ENCODE measurements at regions not wholly inside any gene's neighbourhood (a gene's known extent, or its start where the extent isn't known, plus 50 kb on each side); places are given as distances from the start of the nearest gene placed in this dataset.
A peak's percentile ranks its signal among the peaks of the same experiment; 100 is the strongest.

DNA sequence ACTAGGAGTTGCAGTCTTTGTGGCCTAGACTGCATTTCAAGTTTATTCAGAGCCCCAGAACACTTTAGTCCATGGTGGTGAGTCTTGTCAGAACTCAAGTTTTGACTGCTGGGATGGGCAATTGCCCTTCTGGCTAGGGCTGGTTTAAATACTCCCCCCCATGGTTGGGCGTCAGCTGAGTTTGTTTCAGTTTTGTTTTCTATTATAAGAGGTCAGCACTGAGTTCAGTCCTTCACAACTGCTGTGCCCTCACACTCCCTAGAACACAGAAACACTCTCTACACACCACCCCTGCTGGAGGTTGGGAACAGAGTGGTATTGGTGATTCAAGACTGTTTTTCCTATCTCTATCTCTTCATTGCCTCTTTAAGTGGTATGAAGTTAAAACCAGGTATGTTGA lies 217.0 kb downstream of the GUCY2F start:
- Histone ChIP-seq H3K4me3 (replicated peaks; ENCODE audit: insufficient read depth, low read length) (no peak overlapping the region), H3K27ac (replicated peaks) (no peak overlapping the region), H3K27me3 (ENCODE audit: insufficient read depth, poor library complexity, severe bottlenecking) (no peaks in the 10 kb centered on the region)
- TF ChIP-seq, protein P1, sequence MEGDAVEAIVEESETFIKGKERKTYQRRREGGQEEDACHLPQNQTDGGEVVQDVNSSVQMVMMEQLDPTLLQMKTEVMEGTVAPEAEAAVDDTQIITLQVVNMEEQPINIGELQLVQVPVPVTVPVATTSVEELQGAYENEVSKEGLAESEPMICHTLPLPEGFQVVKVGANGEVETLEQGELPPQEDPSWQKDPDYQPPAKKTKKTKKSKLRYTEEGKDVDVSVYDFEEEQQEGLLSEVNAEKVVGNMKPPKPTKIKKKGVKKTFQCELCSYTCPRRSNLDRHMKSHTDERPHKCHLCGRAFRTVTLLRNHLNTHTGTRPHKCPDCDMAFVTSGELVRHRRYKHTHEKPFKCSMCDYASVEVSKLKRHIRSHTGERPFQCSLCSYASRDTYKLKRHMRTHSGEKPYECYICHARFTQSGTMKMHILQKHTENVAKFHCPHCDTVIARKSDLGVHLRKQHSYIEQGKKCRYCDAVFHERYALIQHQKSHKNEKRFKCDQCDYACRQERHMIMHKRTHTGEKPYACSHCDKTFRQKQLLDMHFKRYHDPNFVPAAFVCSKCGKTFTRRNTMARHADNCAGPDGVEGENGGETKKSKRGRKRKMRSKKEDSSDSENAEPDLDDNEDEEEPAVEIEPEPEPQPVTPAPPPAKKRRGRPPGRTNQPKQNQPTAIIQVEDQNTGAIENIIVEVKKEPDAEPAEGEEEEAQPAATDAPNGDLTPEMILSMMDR (IDR thresholded peaks at IDR 0.05; ENCODE audit: insufficient read depth, low read length): no peak
- TF ChIP-seq POLR2AphosphoS5 (IDR thresholded peaks at IDR 0.05; ENCODE audit: low read depth): no peak
- no peak for TF ChIP-seq SPI1 (IDR thresholded peaks at IDR 0.05; ENCODE audit: borderline replicate concordance, low read depth)
- TF ChIP-seq, protein P2, sequence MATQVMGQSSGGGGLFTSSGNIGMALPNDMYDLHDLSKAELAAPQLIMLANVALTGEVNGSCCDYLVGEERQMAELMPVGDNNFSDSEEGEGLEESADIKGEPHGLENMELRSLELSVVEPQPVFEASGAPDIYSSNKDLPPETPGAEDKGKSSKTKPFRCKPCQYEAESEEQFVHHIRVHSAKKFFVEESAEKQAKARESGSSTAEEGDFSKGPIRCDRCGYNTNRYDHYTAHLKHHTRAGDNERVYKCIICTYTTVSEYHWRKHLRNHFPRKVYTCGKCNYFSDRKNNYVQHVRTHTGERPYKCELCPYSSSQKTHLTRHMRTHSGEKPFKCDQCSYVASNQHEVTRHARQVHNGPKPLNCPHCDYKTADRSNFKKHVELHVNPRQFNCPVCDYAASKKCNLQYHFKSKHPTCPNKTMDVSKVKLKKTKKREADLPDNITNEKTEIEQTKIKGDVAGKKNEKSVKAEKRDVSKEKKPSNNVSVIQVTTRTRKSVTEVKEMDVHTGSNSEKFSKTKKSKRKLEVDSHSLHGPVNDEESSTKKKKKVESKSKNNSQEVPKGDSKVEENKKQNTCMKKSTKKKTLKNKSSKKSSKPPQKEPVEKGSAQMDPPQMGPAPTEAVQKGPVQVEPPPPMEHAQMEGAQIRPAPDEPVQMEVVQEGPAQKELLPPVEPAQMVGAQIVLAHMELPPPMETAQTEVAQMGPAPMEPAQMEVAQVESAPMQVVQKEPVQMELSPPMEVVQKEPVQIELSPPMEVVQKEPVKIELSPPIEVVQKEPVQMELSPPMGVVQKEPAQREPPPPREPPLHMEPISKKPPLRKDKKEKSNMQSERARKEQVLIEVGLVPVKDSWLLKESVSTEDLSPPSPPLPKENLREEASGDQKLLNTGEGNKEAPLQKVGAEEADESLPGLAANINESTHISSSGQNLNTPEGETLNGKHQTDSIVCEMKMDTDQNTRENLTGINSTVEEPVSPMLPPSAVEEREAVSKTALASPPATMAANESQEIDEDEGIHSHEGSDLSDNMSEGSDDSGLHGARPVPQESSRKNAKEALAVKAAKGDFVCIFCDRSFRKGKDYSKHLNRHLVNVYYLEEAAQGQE (IDR thresholded peaks at IDR 0.05; ENCODE audit: insufficient replicate concordance, low read depth): no peak
- no peak for TF ChIP-seq GABPA (IDR thresholded peaks at IDR 0.05; ENCODE audit: low read depth)
- DNase-seq (ENCODE audit: low read depth in 1 of 2, low spot score in 1 of 2): no peak

DNA sequence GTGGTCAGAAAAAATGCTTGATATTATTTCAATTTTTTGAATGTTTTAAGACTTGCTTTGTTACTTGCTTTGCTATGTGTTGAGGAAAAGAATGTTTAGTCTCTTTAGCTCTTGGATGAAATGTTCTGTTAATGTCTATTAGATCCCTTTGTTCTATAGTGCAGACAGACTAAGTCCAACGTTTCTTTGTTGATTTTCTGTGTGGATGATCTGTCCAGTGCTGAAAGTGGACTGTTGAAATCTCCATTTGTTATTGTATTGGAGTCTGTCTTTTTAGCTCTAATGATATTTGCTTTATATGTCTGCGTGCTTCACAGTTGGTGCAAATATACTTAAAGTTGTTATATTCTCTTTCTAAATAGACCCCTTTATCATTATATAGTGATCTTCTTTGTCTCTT lies 220.6 kb downstream of the GUCY2F start:
- TF ChIP-seq, protein P2 (IDR thresholded peaks at IDR 0.05; ENCODE audit: insufficient replicate concordance, low read depth): peak; percentile 87
- no peak for TF ChIP-seq SPI1 (IDR thresholded peaks at IDR 0.05; ENCODE audit: borderline replicate concordance, low read depth)
- Histone ChIP-seq H3K27me3 (ENCODE audit: insufficient read depth, poor library complexity, severe bottlenecking) (no peaks in the 10 kb centered on the region), H3K4me3 (replicated peaks; ENCODE audit: insufficient read depth, low read length) (no peak overlapping the region), H3K27ac (replicated peaks) (no peak overlapping the region)
- no peak for DNase-seq (ENCODE audit: low read depth in 1 of 2, low spot score in 1 of 2)

DNA sequence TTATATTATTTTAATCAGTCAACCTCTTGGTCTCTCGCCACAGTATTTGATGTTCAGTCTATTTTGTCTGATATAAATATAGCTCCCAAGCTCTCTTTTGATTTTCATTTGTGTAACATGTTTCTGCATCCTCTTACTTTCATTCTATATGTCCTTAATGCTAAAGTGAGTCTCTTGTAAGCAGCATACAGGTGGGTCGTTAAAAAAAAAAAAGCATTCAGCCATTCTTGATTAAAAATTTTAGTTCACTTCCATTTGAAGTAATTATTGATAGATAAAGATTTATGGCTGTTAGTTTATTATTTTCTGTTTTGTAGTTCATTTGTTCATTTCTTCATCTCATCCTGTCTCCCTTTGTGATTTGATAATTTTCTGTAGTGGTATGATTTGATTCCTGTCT lies 229.1 kb downstream of the GUCY2F start:
- Histone ChIP-seq H3K4me3 (replicated peaks; ENCODE audit: insufficient read depth, low read length) (no peak overlapping the region), H3K27me3 (ENCODE audit: insufficient read depth, poor library complexity, severe bottlenecking) (no peaks in the 10 kb centered on the region), H3K27ac (replicated peaks) (no peak overlapping the region)
- TF ChIP-seq, protein P2 (IDR thresholded peaks at IDR 0.05; ENCODE audit: insufficient replicate concordance, low read depth): no peak
- TF ChIP-seq POLR2AphosphoS5 (IDR thresholded peaks at IDR 0.05; ENCODE audit: low read depth) (no peak), GABPA (IDR thresholded peaks at IDR 0.05; ENCODE audit: low read depth) (no peak), SPI1 (IDR thresholded peaks at IDR 0.05; ENCODE audit: borderline replicate concordance, low read depth) (no peak)
- TF ChIP-seq, protein P1 (IDR thresholded peaks at IDR 0.05; ENCODE audit: insufficient read depth, low read length): no peak
- DNase-seq (ENCODE audit: low read depth in 1 of 2, low spot score in 1 of 2): no peak

DNA sequence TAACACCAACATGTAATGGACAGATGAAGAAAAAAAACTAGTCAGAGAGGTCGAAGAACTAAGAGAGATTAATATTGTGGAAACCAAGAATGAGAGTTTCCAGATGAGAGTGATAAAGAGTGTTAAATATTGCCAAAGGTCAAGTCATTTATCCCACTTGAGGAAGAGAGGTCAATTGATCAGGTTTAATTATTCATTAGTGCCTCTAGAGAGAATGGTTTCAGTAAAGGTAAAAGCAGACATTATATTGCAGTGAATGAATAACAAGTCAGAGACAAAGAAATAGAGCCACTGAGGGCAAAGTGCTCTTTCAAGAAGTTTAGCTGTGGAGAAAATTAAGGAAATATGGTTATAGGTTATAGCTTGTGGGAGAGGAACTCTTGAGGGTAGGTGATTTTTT lies 263.1 kb downstream of the GUCY2F start:
- no peak for TF ChIP-seq SPI1 (IDR thresholded peaks at IDR 0.05; ENCODE audit: borderline replicate concordance, low read depth)
- TF ChIP-seq, protein P1 (IDR thresholded peaks at IDR 0.05; ENCODE audit: insufficient read depth, low read length): no peak
- TF ChIP-seq, protein P2 (IDR thresholded peaks at IDR 0.05; ENCODE audit: insufficient replicate concordance, low read depth): no peak
- no peak for TF ChIP-seq POLR2AphosphoS5 (IDR thresholded peaks at IDR 0.05; ENCODE audit: low read depth)
- TF ChIP-seq GABPA (IDR thresholded peaks at IDR 0.05; ENCODE audit: low read depth): no peak
- Histone ChIP-seq H3K27me3 (ENCODE audit: insufficient read depth, poor library complexity, severe bottlenecking) (no peaks in the 10 kb centered on the region), H3K4me3 (replicated peaks; ENCODE audit: insufficient read depth, low read length) (no peak overlapping the region), H3K27ac (replicated peaks) (no peak overlapping the region)
- DNase-seq (ENCODE audit: low read depth in 1 of 2, low spot score in 1 of 2): no peak

Measured in HL-60 (cell line).